IMR-90 (cell line): ENCODE measurements at regions not wholly inside any gene's neighbourhood (a gene's known extent, or its start where the extent isn't known, plus 50 kb on each side); places are given as distances from the start of the nearest gene placed in this dataset.

Experiments used
- ATAC-seq: fragments of 200-7000 bp; cut with Tn5 transposase; 2 replicates; pipeline ENCODE4 v1.9.1; 2020; ENCODE audit warnings: low read depth, mild to moderate bottlenecking, moderate library complexity
- BruUV-seq: library from RNA; stranded (reverse); fragments of 400-500 nt; replicated peaks from 2 replicates; lab custom pipeline; 2021; lab: Mats Ljungman, UMichigan
- CTCF ChIA-PET: fragments of 300-600 bp; formaldehyde crosslinking; extraction: SDS; loops from one replicate; lab custom pipeline; 2021; ENCODE audit warnings: antibody characterized with exemption; lab: Yijun Ruan, JAX
- POLR2A ChIA-PET: fragments of 300-600 bp; sonication (Branson Sonifier 250); formaldehyde crosslinking; loops from one replicate; lab custom pipeline; 2022; ENCODE audit warnings: antibody characterized with exemption; ENCODE audit not compliant: unreplicated experiment; lab: Charles Lee
- DNase-seq: peaks from one replicate; pipeline ENCODE4 v3.0.0; 2013
- H2AFZ ChIP-seq: replicated peaks from 2 replicates; pipeline ENCODE3; 2013; ENCODE audit warnings: low read length, mild to moderate bottlenecking; ENCODE audit not compliant: poor library complexity
- H2AK5ac ChIP-seq: 2 replicates; pipeline ENCODE4 v1.6.1; 2013; ENCODE audit warnings: low read depth, low read length, inconsistent platforms
- H2AK9ac ChIP-seq: replicated peaks from 2 replicates; pipeline ENCODE3; 2013; ENCODE audit warnings: mild to moderate bottlenecking, low read depth, low read length, moderate library complexity; ENCODE audit not compliant: poor library complexity
- H2BK120ac ChIP-seq: 2 replicates; pipeline ENCODE4 v1.6.1; 2013; ENCODE audit warnings: low read depth, low read length, inconsistent platforms
- H2BK15ac ChIP-seq: 3 replicates; pipeline ENCODE4 v1.6.1; 2013; ENCODE audit warnings: low read depth, low read length, inconsistent platforms
- H2BK20ac ChIP-seq: 2 replicates; pipeline ENCODE4 v1.6.1; 2013; ENCODE audit warnings: low read depth, mild to moderate bottlenecking, inconsistent platforms, low read length, moderate library complexity
- H2BK5ac ChIP-seq: 2 replicates; pipeline ENCODE4 v1.6.1; 2013; ENCODE audit warnings: mild to moderate bottlenecking, low read depth, low read length, inconsistent platforms; ENCODE audit not compliant: poor library complexity, severe bottlenecking
- H3K14ac ChIP-seq: replicated peaks from 2 replicates; pipeline ENCODE4 v1.6.1; 2013; ENCODE audit warnings: low read depth, low read length, inconsistent platforms
- H3K18ac ChIP-seq: 2 replicates; pipeline ENCODE4 v1.6.1; 2013; ENCODE audit warnings: low read depth, low read length, control low read depth
- H3K23ac ChIP-seq: 2 replicates; pipeline ENCODE4 v1.6.1; 2013; ENCODE audit warnings: low read depth, low read length, inconsistent platforms
- H3K27ac ChIP-seq: 2 replicates; pipeline ENCODE4 v1.5.1; 2013; ENCODE audit warnings: mild to moderate bottlenecking, control low read depth, low read length; ENCODE audit not compliant: insufficient read depth
- H3K27me3 ChIP-seq: 2 replicates; pipeline ENCODE4 v1.6.1; 2013; ENCODE audit warnings: low read length; ENCODE audit not compliant: control insufficient read depth, insufficient read depth
- H3K36me3 ChIP-seq: 2 replicates; pipeline ENCODE4 v1.6.1; 2013; ENCODE audit warnings: low read length, mixed read lengths; ENCODE audit not compliant: control insufficient read depth, insufficient read depth
- H3K4ac ChIP-seq: 2 replicates; pipeline ENCODE4 v1.6.1; 2013; ENCODE audit warnings: low read depth, low read length, inconsistent platforms
- H3K4me1 ChIP-seq: 2 replicates; pipeline ENCODE4 v1.6.1; 2013; ENCODE audit warnings: low read length, mixed read lengths; ENCODE audit not compliant: control insufficient read depth, insufficient read depth
- H3K4me2 ChIP-seq: 2 replicates; pipeline ENCODE4 v1.6.1; 2013; ENCODE audit warnings: low read depth, mild to moderate bottlenecking, control low read depth, low read length, moderate library complexity
- H3K4me3 ChIP-seq: 2 replicates; pipeline ENCODE4 v1.5.1; 2013; ENCODE audit warnings: low read depth, mild to moderate bottlenecking, control low read depth, low read length, moderate library complexity; ENCODE audit not compliant: insufficient read depth
- H3K56ac ChIP-seq: 2 replicates; pipeline ENCODE4 v1.6.1; 2013; ENCODE audit warnings: low read length, inconsistent platforms; ENCODE audit not compliant: insufficient read depth; ENCODE audit errors: extremely low read depth
- H3K79me1 ChIP-seq, 2 experiments: 2 replicates each; pipeline ENCODE4 v1.6.1; 2013; ENCODE audit warnings: low read length in 2 of 2, inconsistent platforms in 1 of 2, low read depth in 1 of 2
- H3K9ac ChIP-seq: 2 replicates; pipeline ENCODE4 v1.6.1; 2013; ENCODE audit warnings: low read depth, low read length, control low read depth
- H3K9me1 ChIP-seq: 2 replicates; pipeline ENCODE4 v1.6.1; 2013; ENCODE audit warnings: low read length, inconsistent platforms; ENCODE audit not compliant: insufficient read depth
- H3K9me3 ChIP-seq: 2 replicates; pipeline ENCODE4 v1.6.1; 2013; ENCODE audit warnings: low read length; ENCODE audit not compliant: control insufficient read depth, insufficient read depth
- H4K20me1 ChIP-seq: 2 replicates; pipeline ENCODE4 v1.6.1; 2013; ENCODE audit warnings: low read length, inconsistent platforms; ENCODE audit not compliant: insufficient read depth
- H4K5ac ChIP-seq: 2 replicates; pipeline ENCODE4 v1.6.1; 2013; ENCODE audit warnings: mild to moderate bottlenecking, low read depth, low read length, control low read depth
- H4K8ac ChIP-seq, 2 experiments: 2 replicates each; pipeline ENCODE4 v1.6.1; 2013; ENCODE audit warnings: low read depth in 2 of 2, low read length in 2 of 2, control low read depth in 1 of 2, inconsistent platforms in 1 of 2
- H4K91ac ChIP-seq: 2 replicates; pipeline ENCODE4 v1.6.1; 2013; ENCODE audit warnings: low read depth, low read length, inconsistent platforms; ENCODE audit not compliant: insufficient read depth
- FOS ChIP-seq: fragments of 150-350 bp; IDR thresholded peaks from 2 replicates; pipeline ENCODE4 v1.6.1; 2016; ENCODE audit warnings: low read depth, low read length
- WGBS, 2 experiments: methylation state at CpG; one replicate each; pipeline versions ENCODE4 v1.1.5 to v1.1.7; 2013; ENCODE audit warnings: missing lambda C conversion rate in 2 of 2; ENCODE audit not compliant: insufficient read length in 1 of 2; ENCODE audit errors: extremely low coverage in 2 of 2; 5-methylcytosine and 5-hydroxymethylcytosine counted together
- dilution Hi-C: fragments of 300-500 bp; cut with HindIII; formaldehyde crosslinking; loops from one replicate; pipeline ENCODE4 v1.14.3; 2018; ENCODE audit warnings: low sequenced_read_pairs; ENCODE audit not compliant: unreplicated experiment
- in situ Hi-C: fragments of 300-500 bp; cut with MboI; formaldehyde crosslinking; loops from 3 replicates; pipeline ENCODE4 v1.14.3; 2019; ENCODE audit warnings: low sequenced_read_pairs, inconsistent platforms, mixed read lengths
- intact Hi-C: fragments of 100-400 bp; cut with micrococcal nuclease; formaldehyde crosslinking; loops from 2 replicates; pipeline ENCODE4 v1.10.0; 2022

GRCh38 chr11:31926816-31927528 lies 115.8 kb upstream of the PAX6 start:
- WGBS, 2 experiments, result no CpG with 5 or more reads among the region's 3 CpGs

More at GRCh38 chr11:31926816-31927528, 115.8 kb upstream of the PAX6 start:
- no peak overlapping the region for H2AK5ac ChIP-seq
- no peak overlapping the region for H3K27ac ChIP-seq
- H3K9me1 ChIP-seq, result no peaks in the 10 kb centered on the region
- H3K14ac ChIP-seq, result no peak overlapping the region
- no peak for ATAC-seq
- no peak overlapping the region for H3K18ac ChIP-seq
- H3K79me1 ChIP-seq, result no peaks in the 10 kb centered on the region
- no peak overlapping the region for H2BK5ac ChIP-seq
- no TSS peak for BruUV-seq
- H3K4me1 ChIP-seq, result no peaks in the 10 kb centered on the region
- no peak for TF ChIP-seq FOS
- no peak overlapping the region for H3K4ac ChIP-seq
- H2BK15ac ChIP-seq, result no peak overlapping the region
- intact Hi-C loops, result no loop called here
- ChIA-PET CTCF (no interaction called here), POLR2A (no interaction called here)
- no peak overlapping the region for H2BK20ac ChIP-seq
- H2AK9ac ChIP-seq, result no peak overlapping the region
- H3K23ac ChIP-seq, result no peak overlapping the region
- no peak overlapping the region for H2AFZ ChIP-seq
- no peak overlapping the region for H3K4me3 ChIP-seq
- no peak for DNase-seq
- no peak overlapping the region for H3K9ac ChIP-seq
- no peak overlapping the region for H4K8ac ChIP-seq
- in situ Hi-C loops, result no loop called here
- no peak overlapping the region for H4K91ac ChIP-seq
- no peaks in the 10 kb centered on the region for H4K20me1 ChIP-seq
- no peak overlapping the region for H3K56ac ChIP-seq
- no peaks in the 10 kb centered on the region for H3K9me3 ChIP-seq
- no peak overlapping the region for H2BK120ac ChIP-seq
- H3K27me3 ChIP-seq, result no peaks in the 10 kb centered on the region; the same call in 1 of the 2 replicates
- H3K4me2 ChIP-seq, result no peak overlapping the region
- H3K36me3 ChIP-seq, result no peaks in the 10 kb centered on the region
- dilution Hi-C loops, result no loop called here
- no peak overlapping the region for H4K5ac ChIP-seq
